Caki2 (cell line): ENCODE measurements at regions not wholly inside any gene's neighbourhood (a gene's known extent, or its start where the extent isn't known, plus 50 kb on each side); places are given as distances from the start of the nearest gene placed in this dataset.
A peak's percentile ranks its signal among the peaks of the same experiment; 100 is the strongest.
"Not testable (repeated sequence)": the region's sequence is repeated elsewhere in the genome, so short reads cannot be mapped to it uniquely, and the experiment has no call there.

Experiments used
- DNase-seq: peaks from one replicate; pipeline ENCODE4 v3.0.0-alpha.2; 2015; ENCODE audit warnings: low read depth
- in situ Hi-C: cut with HindIII; loops from 2 replicates; pipeline ENCODE4 v1.10.0; 2016; ENCODE audit warnings: low sequenced_read_pairs, low pct_unique_long_range_greater_than_20kb, mixed read lengths

GRCh38 chr13:81018936-81019335 is 678.0 kb upstream of the SPRY2 start:
- in situ Hi-C loops, result no loop called here

GRCh38 chr13:81017513-81018152 is 676.7 kb upstream of the SPRY2 start:
- in situ Hi-C loops, result no loop called here
- DNase-seq, result peak; percentile 2

More at GRCh38 chr13:81018936-81019335, 678.0 kb upstream of the SPRY2 start:
- no peak for DNase-seq

- DNase-seq, result no peak
- in situ Hi-C loops, result no loop called here
These were observed 671.1 kb upstream of the SPRY2 start for GRCh38 chr13:81012031-81012430.

- in situ Hi-C loops, result no loop called here
- DNase-seq, result no peak
These were observed 661.0 kb upstream of the SPRY2 start for GRCh38 chr13:81001828-81002385.

GRCh38 chr13:80998603-80999002 is 657.7 kb upstream of the SPRY2 start:
- in situ Hi-C loops, DNase-seq: not testable (repeated sequence)

GRCh38 chr13:80989747-80990146 is 648.8 kb upstream of the SPRY2 start:
- in situ Hi-C loops, result no loop called here

GRCh38 chr13:80989241-80989640 is 648.3 kb upstream of the SPRY2 start:
- in situ Hi-C loops, result no loop called here
- DNase-seq, result no peak

More at GRCh38 chr13:80989747-80990146, 648.8 kb upstream of the SPRY2 start:
- no peak for DNase-seq

- DNase-seq, result no peak
- in situ Hi-C loops, result no loop called here
These were observed 647.6 kb upstream of the SPRY2 start for GRCh38 chr13:80988391-80989151.

- in situ Hi-C loops, result no loop called here
- DNase-seq, result peak; percentile 4
These were observed 638.2 kb upstream of the SPRY2 start for GRCh38 chr13:80979035-80979641.

GRCh38 chr13:80977168-80977567 is 636.2 kb upstream of the SPRY2 start:
- in situ Hi-C loops, result no loop called here
- no peak for DNase-seq

- DNase-seq, result no peak
- in situ Hi-C loops, result no loop called here
These were observed 635.0 kb upstream of the SPRY2 start for GRCh38 chr13:80975903-80976302.

GRCh38 chr13:80973721-80974120 is 632.8 kb upstream of the SPRY2 start:
- in situ Hi-C loops, result no loop called here
- DNase-seq, result no peak

GRCh38 chr13:80972857-80973478 is 632.0 kb upstream of the SPRY2 start:
- in situ Hi-C loops, result no loop called here
- no peak for DNase-seq

- no peak for DNase-seq
- in situ Hi-C loops, result no loop called here
These were observed 624.2 kb upstream of the SPRY2 start for GRCh38 chr13:80965097-80965496.

GRCh38 chr13:80962855-80963254 is 621.9 kb upstream of the SPRY2 start:
- in situ Hi-C loops, result no loop called here
- no peak for DNase-seq

- no peak for DNase-seq
- in situ Hi-C loops, result no loop called here
These were observed 621.2 kb upstream of the SPRY2 start for GRCh38 chr13:80962173-80962572.

- in situ Hi-C loops, result no loop called here
- no peak for DNase-seq
These were observed 616.2 kb upstream of the SPRY2 start for GRCh38 chr13:80957019-80957655.

- in situ Hi-C loops, result no loop called here
- peak; percentile 2 for DNase-seq
These were observed 614.6 kb upstream of the SPRY2 start for GRCh38 chr13:80955501-80955900.
